Skeletal muscle cell (primary cell): ENCODE measurements at regions not wholly inside any gene's neighbourhood (a gene's known extent, or its start where the extent isn't known, plus 50 kb on each side); places are given as distances from the start of the nearest gene placed in this dataset.

Experiments
- DNase-seq: peaks from one replicate; pipeline ENCODE4 v3.0.0-alpha.2; 2010; ENCODE audit warnings: low read depth
- H3K4me3 ChIP-seq: 2 replicates; pipeline ENCODE4 v1.5.1; 2011; ENCODE audit warnings: low read depth, mild to moderate bottlenecking, control low read depth, low read length, moderate library complexity

GRCh38 chr1:201714542-201715329 lies 114.2 kb upstream of the IPO9 start:
- DNase-seq, result peak; percentile 100
- H3K4me3 ChIP-seq, result no peak overlapping the region

DNA sequence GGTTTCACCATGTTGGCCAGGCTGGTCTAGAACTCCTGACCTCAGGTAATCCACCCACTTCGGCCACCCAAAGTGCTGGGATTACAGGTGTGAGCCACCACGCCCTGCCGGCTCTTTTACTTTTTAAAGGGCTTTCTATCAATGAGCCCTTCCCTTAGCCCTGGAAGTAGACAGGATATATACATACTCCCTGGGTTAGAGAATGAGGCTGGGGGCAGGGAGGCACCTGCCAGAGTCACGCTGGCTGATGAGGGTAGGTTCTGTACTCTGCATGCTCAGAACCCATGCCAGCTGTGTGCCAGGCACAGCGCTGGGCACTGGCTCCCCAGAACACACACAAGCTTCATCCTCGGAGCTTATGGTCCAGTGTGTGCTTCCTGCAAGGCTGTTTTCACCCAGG lies 113.6 kb upstream of the IPO9 start:
- no peak for DNase-seq
- no peak overlapping the region for H3K4me3 ChIP-seq

DNA sequence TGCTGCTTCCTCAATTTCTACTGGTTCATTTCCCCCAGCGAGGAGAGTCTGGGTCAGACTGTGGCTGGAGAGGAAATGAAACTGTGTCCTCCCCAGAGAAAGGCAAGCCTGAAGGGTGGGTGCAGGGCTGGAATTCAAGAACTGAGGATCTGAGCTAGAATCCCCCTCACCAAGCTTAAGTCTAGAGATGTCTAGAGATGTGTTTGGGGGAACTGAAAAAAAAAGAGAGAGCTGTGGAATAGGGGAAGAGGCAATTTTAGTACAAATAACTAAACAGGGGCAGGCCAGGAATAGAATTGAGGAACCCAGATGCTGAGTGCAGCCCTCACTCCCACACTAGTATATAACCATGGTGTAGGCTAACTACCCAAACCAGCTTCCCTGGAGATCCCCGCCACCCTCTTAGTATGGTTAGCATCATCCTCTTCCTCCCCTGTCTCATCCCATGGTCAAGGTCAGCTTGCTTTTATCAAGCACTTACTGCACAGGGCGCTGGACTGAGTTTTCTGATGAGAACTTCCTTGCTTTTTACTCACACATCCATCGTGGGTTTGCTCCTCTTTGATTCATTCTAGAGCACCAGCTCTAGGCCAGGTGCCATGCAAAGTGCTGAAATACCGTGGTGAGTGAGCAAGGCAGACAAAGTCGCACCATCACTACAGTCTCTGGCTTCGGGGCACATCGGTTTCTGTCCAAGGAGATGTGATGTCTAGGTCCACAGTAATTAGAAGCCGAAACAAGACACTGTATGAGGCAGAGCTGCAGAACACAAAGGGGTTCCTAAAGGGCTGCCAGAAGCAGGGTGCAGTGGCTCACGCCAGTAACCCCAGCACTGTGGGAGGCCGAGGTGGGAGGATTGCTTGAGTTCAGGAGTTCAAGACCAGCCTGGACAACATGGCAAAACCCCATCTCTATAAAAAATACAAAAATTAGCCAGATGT lies 112.9 kb upstream of the IPO9 start:
- no peak overlapping the region for H3K4me3 ChIP-seq

DNA sequence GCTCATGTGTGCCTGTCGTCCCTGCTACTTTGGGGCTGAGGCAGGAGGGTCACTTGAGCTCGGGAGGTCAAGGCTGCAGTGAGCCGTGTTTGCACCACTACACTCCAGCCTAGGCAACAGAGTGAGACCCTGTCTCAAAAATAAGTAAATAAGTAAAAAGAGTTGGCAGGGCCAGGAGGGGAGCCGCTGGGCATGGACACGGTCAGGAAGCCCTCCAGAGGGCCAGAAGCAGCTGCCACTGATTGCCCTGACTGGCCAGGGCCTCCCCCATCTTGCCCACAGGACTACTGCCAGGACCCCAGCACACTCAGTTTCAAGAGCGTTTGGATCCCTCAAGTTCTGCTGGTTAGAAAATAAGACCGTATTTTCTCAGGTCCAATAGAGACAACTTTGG lies 112.2 kb upstream of the IPO9 start:
- H3K4me3 ChIP-seq, result no peak overlapping the region
- no peak for DNase-seq

More for the DNA sequence above, 112.9 kb upstream of the IPO9 start:
- no peak for DNase-seq

DNA sequence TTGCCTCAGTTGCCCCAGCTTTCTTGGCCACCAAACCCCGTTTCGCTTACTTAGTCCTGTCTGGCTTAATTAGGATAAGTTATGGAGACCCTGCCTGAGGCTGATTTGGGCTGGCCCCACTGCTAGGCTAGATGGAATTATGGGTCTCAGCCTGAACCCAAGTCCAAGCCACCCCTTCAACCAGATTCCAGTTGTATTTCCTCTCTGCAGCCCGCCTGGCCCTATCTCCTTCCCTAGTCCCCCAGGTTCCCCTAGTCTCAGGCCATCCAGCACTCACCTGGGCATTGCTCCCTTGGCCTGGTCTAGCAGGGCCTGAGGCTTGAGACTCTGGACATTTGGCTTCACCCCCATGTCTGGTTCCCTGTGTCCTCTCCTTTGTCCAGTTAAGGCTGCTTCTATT lies 111.7 kb upstream of the IPO9 start:
- no peak overlapping the region for H3K4me3 ChIP-seq
- no peak for DNase-seq

GRCh38 chr1:201718346-201719202 lies 110.4 kb upstream of the IPO9 start:
- no peak for DNase-seq
- H3K4me3 ChIP-seq, result no peak overlapping the region

DNA sequence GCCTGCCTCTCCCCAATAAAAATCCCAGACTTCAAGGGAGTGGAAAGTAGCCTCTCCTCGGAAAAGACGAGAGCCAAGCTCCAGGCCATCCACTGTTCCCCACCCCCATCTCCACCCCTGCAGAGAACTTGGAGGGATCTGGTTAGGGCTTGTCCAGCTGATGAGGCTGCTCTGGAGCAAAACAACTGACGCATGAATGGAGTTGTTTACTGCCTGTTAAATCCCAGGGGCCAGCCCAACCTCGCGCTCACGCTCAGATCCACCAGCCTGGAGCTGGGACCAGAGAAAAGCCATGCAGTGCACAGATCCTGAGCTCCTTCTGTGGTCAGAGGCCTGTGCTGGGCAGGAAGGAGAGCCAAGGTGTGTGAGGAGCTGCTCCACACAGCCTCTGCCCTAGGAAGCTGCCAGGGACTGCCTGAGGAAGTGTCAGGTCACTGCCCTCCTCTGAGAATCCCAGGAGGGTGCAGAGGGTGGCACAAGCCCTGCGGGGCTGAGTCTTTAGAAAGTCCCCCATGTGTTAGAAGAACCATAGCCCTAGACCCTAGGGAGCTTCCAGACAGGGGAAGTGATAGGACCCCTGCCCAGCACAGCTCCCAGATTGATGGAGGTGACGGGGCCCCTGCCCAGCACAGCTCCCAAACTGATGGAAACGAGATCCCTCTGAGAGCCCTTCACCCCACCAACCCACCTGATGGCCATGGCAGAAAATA lies 109.0 kb upstream of the IPO9 start:
- no peak overlapping the region for H3K4me3 ChIP-seq
- DNase-seq, result peak; percentile 92

DNA sequence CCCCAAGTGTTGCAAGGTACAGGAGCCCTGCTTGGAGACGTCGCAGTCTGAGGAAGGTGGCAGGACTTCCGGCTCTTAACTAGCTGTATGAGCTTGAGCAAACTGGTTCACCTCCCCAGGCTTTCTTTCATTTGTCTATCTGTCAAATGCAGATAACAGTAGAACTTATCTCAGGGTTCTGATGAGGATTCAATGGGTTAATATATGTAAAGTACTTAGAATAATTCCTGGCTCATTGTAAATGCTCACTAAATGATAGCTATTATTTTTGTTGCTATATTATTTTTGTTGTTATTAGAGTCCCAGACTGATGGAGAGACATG lies 108.5 kb upstream of the IPO9 start:
- no peak for DNase-seq
- H3K4me3 ChIP-seq, result no peak overlapping the region

DNA sequence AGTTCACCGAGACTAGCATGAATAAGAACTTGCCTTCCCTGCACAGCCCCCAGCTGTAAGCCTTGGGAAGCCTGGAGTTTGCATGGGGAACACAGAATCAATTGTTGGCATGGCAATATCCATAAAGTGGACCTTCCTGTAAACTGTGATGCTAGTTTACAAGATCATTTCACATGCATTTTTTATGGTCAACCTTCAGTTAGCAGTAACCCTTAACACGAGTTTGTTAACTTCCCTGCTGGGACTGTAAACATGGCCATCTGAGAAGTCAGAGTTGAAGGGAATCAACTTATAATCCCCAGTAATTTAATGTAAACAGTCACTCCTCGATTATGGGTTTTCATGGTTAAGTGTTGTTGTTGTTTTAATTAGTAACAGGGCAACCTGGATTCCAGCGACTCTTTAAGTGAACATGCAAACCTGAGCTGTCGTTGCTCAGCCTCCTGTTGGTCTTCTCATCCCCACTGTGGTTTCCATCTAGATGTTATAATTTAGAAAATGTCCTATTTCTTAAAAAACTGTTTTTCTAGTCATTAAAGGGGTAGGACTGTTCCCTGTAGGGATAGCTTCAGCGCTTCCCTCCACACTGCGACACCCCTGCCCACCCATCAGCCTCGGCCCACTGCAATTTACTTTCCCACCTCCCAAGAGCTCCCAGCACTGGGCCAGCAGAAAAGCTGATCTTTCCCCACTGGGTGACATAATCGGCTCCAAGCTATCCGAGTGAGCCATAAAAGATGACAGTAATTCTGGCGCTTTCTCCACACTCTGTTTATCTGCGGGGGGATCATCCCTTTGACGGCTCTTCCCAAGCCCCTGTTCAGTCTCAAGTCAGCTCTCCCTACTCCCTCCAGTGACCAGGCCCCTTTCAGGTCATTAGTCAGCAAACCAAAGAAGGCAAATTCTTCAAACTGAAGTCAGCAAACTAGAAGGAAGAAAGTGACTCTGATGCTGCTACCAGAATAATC lies 107.6 kb upstream of the IPO9 start:
- H3K4me3 ChIP-seq, result no peak overlapping the region
- DNase-seq, result peak; percentile 68

GRCh38 chr1:201724039-201724765 lies 104.8 kb upstream of the IPO9 start:
- no peak for DNase-seq
- no peak overlapping the region for H3K4me3 ChIP-seq

DNA sequence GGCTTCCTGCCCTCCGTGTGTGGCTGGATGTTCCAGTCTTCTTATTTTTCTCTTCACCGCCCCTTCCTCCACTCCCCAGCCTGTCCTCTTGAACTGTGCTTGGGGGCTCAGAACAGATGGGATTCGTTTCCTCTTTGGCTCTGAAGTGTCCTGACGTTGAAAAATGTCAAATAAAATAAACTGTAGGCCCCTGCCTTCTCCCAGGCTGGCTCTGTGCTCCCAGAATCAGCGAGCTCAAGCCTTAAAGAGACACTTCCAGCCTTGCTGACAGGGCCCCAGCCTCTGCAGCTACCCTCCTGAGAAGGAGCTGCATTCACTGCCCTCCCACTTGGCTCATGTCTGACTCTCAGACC lies 104.2 kb upstream of the IPO9 start:
- DNase-seq, result no peak
- H3K4me3 ChIP-seq, result no peak overlapping the region

DNA sequence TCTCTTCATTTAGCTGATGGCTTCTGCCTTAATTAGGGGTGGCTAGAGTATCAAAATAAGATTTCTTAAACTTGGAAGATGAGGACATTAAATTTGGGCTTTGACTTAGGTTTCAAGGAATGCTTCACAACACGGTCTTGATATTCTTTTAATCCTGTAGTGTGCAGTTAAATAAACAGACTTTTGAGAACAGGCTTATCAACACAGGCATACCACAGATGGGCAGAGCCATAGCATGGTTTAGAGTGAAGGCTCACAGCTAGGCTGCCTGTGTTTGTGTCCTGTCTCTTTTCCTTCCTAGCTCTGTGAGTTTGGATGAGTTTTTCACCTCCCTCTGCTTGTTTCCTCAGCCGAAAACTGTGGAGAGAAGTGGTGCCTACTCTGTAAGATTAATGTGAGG lies 102.3 kb upstream of the IPO9 start:
- DNase-seq, result no peak
- H3K4me3 ChIP-seq, result no peak overlapping the region

- no peak for DNase-seq
- H3K4me3 ChIP-seq, result no peak overlapping the region
Measured at GRCh38 chr1:201728731-201729130, 100.2 kb upstream of the IPO9 start.

DNA sequence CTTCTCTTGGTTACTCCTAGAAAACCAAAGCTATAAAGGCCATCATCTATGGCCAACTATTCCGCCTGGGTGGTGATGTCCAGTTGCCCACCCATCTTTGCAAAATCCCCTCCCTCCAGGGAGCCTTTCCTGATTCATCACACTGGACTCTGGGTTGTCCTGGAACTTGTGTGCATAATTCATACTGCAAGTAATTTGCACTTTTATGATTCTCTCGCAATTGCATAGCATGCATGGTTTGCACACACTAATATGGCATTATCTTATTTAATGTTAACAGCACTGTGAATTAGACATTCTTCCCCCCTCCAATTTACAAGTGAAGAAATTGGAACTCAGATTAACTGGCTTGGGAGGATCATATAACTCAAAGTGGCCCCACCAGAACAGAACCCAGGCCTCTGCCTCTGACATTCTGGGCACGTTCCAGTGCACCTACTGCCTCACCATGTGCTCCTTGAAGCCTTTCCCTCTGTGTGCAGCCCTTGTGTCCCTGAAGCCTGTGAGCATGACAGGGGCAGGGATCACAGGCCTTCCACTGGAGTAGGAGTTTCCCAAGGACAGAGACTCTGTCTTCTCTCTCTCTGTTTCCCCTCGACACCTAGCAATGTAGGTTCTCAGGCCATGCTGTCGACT lies 98.9 kb upstream of the IPO9 start:
- DNase-seq, result no peak
- H3K4me3 ChIP-seq, result no peak overlapping the region

- H3K4me3 ChIP-seq, result no peak overlapping the region
- no peak for DNase-seq
Measured at GRCh38 chr1:201730611-201731010, 98.3 kb upstream of the IPO9 start.

- no peak for DNase-seq
- H3K4me3 ChIP-seq, result no peak overlapping the region
Measured at GRCh38 chr1:201731142-201731541, 97.8 kb upstream of the IPO9 start.

DNA sequence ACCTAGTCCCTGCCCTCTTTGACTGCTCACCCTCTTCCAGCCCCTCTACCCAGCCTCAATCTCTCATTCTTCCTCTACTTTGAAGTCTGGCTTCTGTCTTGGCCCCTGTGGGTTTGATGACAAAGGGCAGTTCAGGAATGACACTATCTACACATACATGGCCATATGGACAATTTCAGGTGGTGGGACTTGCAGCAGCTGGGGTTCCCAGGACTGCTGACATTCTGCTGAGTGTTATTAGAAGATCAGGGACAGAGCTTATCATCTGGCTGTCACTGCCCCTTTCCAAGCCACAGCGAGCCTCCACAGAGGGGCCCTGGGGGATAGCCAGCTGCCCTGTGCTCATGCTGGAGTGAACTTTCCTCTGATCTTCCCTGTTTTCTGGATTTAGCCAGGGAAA lies 97.4 kb upstream of the IPO9 start:
- H3K4me3 ChIP-seq, result no peak overlapping the region
- DNase-seq, result no peak
